Fibroblast of the aortic adventitia (primary cell): ENCODE measurements at regions not wholly inside any gene's neighbourhood (a gene's known extent, or its start where the extent isn't known, plus 50 kb on each side); places are given as distances from the start of the nearest gene placed in this dataset.
A peak's percentile ranks its signal among the peaks of the same experiment; 100 is the strongest.

ENCODE experiments used
- DNase-seq: peaks from one replicate; pipeline ENCODE4 v3.0.0-alpha.2; 2010; ENCODE audit warnings: low read depth
- H3K4me3 ChIP-seq: 2 replicates; pipeline ENCODE4 v1.5.1; 2011; ENCODE audit warnings: low read depth, mild to moderate bottlenecking, control low read depth, low read length, moderate library complexity
- CTCF ChIP-seq: IDR thresholded peaks from 2 replicates; pipeline ENCODE4 v1.5.1; 2011; ENCODE audit warnings: mild to moderate bottlenecking, low read length, control low read depth, inconsistent platforms; ENCODE audit not compliant: insufficient read depth

- H3K4me3 ChIP-seq, result no peak overlapping the region
- no peak for TF ChIP-seq CTCF
- DNase-seq, result no peak
Observed at GRCh38 chr1:173414539-173415226, 62.5 kb upstream of the PRDX6 start.

- no peak for TF ChIP-seq CTCF
- no peak for DNase-seq
- no peak overlapping the region for H3K4me3 ChIP-seq
Observed at GRCh38 chr1:173415490-173415889, 61.6 kb upstream of the PRDX6 start.

- no peak for DNase-seq
- no peak for TF ChIP-seq CTCF
Observed at GRCh38 chr1:173415905-173416450, 61.2 kb upstream of the PRDX6 start.

GRCh38 chr1:173417563-173417962 is 59.6 kb upstream of the PRDX6 start:
- no peak overlapping the region for H3K4me3 ChIP-seq
- no peak for DNase-seq
- TF ChIP-seq CTCF, result no peak

More at GRCh38 chr1:173415905-173416450, 61.2 kb upstream of the PRDX6 start:
- H3K4me3 ChIP-seq, result no peak overlapping the region

GRCh38 chr1:173418107-173418985 is 58.8 kb upstream of the PRDX6 start:
- DNase-seq, result peak; percentile 57
- no peak for TF ChIP-seq CTCF
- H3K4me3 ChIP-seq, result no peak overlapping the region

GRCh38 chr1:173420330-173420806 is 56.8 kb upstream of the PRDX6 start:
- H3K4me3 ChIP-seq, result no peak overlapping the region
- peak; percentile 75 for TF ChIP-seq CTCF
- DNase-seq, result peak; percentile 88
